ENCODE measurements at regions not wholly inside any gene's neighbourhood (a gene's known extent, or its start where the extent isn't known, plus 50 kb on each side); places are given as distances from the start of the nearest gene placed in this dataset.

GRCh38 chrX:115493015-115493414 is 68.0 kb upstream of the PLS3 start:
- TF ChIP-seq POLR2AphosphoS5 (IDR thresholded peaks at IDR 0.05) (no peak), CTCF (IDR thresholded peaks at IDR 0.05 in 8 of 11, conservative IDR thresholded peaks at IDR 0.05 in 3 of 11) (no peak), POLR2A (IDR thresholded peaks at IDR 0.05) (no peak)
- WGBS, 5 donors = 62 to 73% (median 69%) methylated on average over 1 of the region's 1 CpG
- Histone ChIP-seq H3K27ac (peak overlapping the region in 4 of 8 donors; percentile 47 to 57 (median 51)), H3K4me3 (no peak overlapping the region), H3K9me3 (no peaks in the 10 kb centered on the region), H3K36me3 (no peaks in the 10 kb centered on the region), H3K27me3 (replicated peaks in 1 of 7) (no peaks in the 10 kb centered on the region), H3K4me1 (no peaks in the 10 kb centered on the region)
- no peak for DNase-seq
- intact Hi-C loops (cut with DNase I; ENCODE audit: low total_unique reads) = no loop called here

- WGBS, 5 donors = 43 to 71% (median 54%) methylated on average over 3 of the region's 3 CpGs
- TF ChIP-seq POLR2A (IDR thresholded peaks at IDR 0.05) (no peak), POLR2AphosphoS5 (IDR thresholded peaks at IDR 0.05) (no peak), CTCF (IDR thresholded peaks at IDR 0.05 in 8 of 11, conservative IDR thresholded peaks at IDR 0.05 in 3 of 11) (no peak)
- Histone ChIP-seq H3K36me3 (no peaks in the 10 kb centered on the region), H3K4me1 (no peaks in the 10 kb centered on the region), H3K9me3 (no peaks in the 10 kb centered on the region), H3K4me3 (no peak overlapping the region), H3K27ac (peak overlapping the region in 4 of 8 donors; percentile 18 to 37 (median 32)), H3K27me3 (replicated peaks in 1 of 7) (no peaks in the 10 kb centered on the region)
- intact Hi-C loops (cut with DNase I; ENCODE audit: low total_unique reads) = no loop called here
- no peak for DNase-seq
Observed at GRCh38 chrX:115494161-115494560, 66.8 kb upstream of the PLS3 start.

- no peak for TF ChIP-seq POLR2A (IDR thresholded peaks at IDR 0.05)
- WGBS, 5 donors = 53 to 83% (median 59%) methylated on average over 3 of the region's 3 CpGs
- H3K4me1 ChIP-seq = no peaks in the 10 kb centered on the region
- no peak overlapping the region for H3K4me3 ChIP-seq
- H3K27me3 ChIP-seq (replicated peaks in 1 of 7) = no peaks in the 10 kb centered on the region
- H3K9me3 ChIP-seq = no peaks in the 10 kb centered on the region
- intact Hi-C loops (cut with DNase I; ENCODE audit: low total_unique reads) = no loop called here
- H3K27ac ChIP-seq = peak overlapping the region in 5 of 8 donors; percentile 35 to 59 (median 47)
- no peak for DNase-seq
- H3K36me3 ChIP-seq = no peaks in the 10 kb centered on the region
Observed at GRCh38 chrX:115499112-115499805, 61.7 kb upstream of the PLS3 start.

GRCh38 chrX:115503099-115503498 is 57.9 kb upstream of the PLS3 start:
- no peaks in the 10 kb centered on the region for H3K9me3 ChIP-seq
- no peaks in the 10 kb centered on the region for H3K4me1 ChIP-seq
- intact Hi-C loops (cut with DNase I; ENCODE audit: low total_unique reads) = no loop called here
- no peak for TF ChIP-seq POLR2AphosphoS5 (IDR thresholded peaks at IDR 0.05)
- TF ChIP-seq CTCF (IDR thresholded peaks at IDR 0.05 in 8 of 11, conservative IDR thresholded peaks at IDR 0.05 in 3 of 11) = no peak
- TF ChIP-seq POLR2A (IDR thresholded peaks at IDR 0.05) = no peak
- H3K27ac ChIP-seq = peak overlapping the region in 1 of 8 donors; percentile 48
- no peaks in the 10 kb centered on the region for H3K27me3 ChIP-seq (replicated peaks in 1 of 7)
- DNase-seq = no peak
- 45 to 82% (median 77%) methylated on average over 3 of the region's 3 CpGs for WGBS, 5 donors
- H3K4me3 ChIP-seq = no peak overlapping the region
- H3K36me3 ChIP-seq = no peaks in the 10 kb centered on the region

All from spleen (tissue), 11 donors.